ENCODE measurements at regions not wholly inside any gene's neighbourhood (a gene's known extent, or its start where the extent isn't known, plus 50 kb on each side); places are given as distances from the start of the nearest gene placed in this dataset.
"Not testable (repeated sequence)": the region's sequence is repeated elsewhere in the genome, so short reads cannot be mapped to it uniquely, and the experiment has no call there.

DNA sequence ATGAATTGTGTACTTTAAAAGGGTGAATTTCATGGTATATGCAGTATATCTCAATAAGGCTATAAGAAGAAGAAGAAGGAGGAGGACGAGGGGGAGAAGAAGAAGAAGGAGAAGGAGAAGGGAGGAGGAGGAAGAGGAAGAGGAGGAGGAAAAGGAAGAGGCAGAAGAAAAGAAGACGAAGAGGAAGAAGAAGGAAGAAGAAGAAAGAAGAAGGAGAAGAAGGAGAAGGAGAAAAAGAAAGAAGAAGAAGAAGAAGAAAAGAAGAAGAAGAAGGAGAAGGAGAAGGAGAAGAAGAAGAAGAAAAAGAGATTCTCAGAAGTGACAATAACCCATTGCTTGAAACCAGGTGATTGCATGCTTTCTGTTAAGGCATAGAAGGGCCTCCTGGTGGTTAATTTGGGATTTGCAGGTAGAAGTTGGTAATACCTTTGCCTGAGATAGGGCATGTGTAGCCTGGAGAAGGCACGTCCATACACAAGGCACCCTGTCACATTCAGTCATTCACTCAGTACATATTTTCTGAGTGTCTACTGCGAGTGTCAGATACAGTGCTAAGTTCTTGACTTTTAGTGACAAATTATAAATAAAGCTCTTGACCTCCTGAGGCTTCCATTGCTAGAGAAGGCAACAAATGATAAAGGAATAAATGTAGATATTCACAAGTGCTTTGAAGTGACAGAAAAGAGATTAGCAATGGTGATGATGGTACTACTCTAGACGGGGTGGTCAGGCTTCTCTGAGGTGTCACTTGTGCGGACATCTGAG, 231.3 kb downstream of the NPR3 start:
- Mint-ChIP-seq H3K9me3 (no peaks in the 10 kb centered on the region), H3K4me3 (no peak overlapping the region), H3K36me3 (ENCODE audit: low read depth) (no peaks in the 10 kb centered on the region), H3K27ac (no peak overlapping the region), H3K4me1 (ENCODE audit: low read depth) (no peaks in the 10 kb centered on the region), H3K27me3 (ENCODE audit: low read depth) (no peaks in the 10 kb centered on the region)

- H3K9me3 Mint-ChIP-seq, result no peaks in the 10 kb centered on the region
- no peaks in the 10 kb centered on the region for H3K4me1 Mint-ChIP-seq (ENCODE audit: low read depth)
- no peak overlapping the region for H3K27ac Mint-ChIP-seq
- H3K4me3 Mint-ChIP-seq, result no peak overlapping the region
- no peaks in the 10 kb centered on the region for H3K27me3 Mint-ChIP-seq (ENCODE audit: low read depth)
- H3K36me3 Mint-ChIP-seq (ENCODE audit: low read depth), result no peaks in the 10 kb centered on the region
Measured at GRCh38 chr5:32949286-32949970, 238.3 kb downstream of the NPR3 start.

DNA sequence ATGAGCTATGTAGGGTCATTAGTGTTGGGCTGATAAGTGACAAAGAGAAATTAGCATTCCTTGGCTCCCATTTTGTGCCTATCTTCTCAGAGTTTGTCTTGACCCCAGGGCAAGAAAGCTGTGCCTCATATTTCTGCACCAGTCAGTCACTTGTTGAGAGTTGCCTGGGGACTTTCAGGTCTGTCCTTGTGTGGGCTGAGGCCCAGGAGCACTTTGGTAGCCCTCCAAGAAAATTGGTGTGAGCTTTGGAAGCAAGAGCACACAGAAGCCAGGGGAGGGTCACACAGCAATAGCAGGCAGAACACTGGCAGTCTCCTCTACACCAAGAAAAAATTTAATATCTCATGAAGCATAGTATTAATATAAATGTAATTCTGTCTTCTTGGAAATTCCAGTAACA, 239.9 kb downstream of the NPR3 start:
- Mint-ChIP-seq H3K4me1 (ENCODE audit: low read depth) (no peaks in the 10 kb centered on the region), H3K27me3 (ENCODE audit: low read depth) (no peaks in the 10 kb centered on the region), H3K9me3 (no peaks in the 10 kb centered on the region), H3K36me3 (ENCODE audit: low read depth) (no peaks in the 10 kb centered on the region), H3K27ac (no peak overlapping the region), H3K4me3 (no peak overlapping the region)

DNA sequence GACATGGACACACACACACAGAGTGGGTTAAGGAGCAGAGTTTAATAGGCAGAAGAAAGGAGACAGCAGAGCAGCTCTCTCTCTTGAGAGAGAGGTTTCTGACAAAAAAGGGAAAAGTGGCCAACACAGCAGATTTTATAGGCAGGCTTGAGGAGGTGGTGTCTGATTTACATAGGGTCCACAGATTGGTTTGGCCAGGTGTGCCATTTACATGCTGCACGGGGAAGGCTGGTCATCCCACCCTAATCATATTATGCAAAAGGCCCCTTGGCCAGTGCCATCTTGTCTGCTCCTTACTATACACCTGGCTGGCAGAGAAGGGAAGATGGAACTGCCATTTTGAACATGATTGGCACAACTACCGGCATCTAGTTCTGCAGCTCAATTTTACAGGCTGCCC, 240.8 kb downstream of the NPR3 start:
- H3K4me3 Mint-ChIP-seq, result no peak overlapping the region
- H3K4me1 Mint-ChIP-seq (ENCODE audit: low read depth), result no peaks in the 10 kb centered on the region
- no peaks in the 10 kb centered on the region for H3K9me3 Mint-ChIP-seq
- no peak overlapping the region for H3K27ac Mint-ChIP-seq
- no peaks in the 10 kb centered on the region for H3K27me3 Mint-ChIP-seq (ENCODE audit: low read depth)
- no peaks in the 10 kb centered on the region for H3K36me3 Mint-ChIP-seq (ENCODE audit: low read depth)

DNA sequence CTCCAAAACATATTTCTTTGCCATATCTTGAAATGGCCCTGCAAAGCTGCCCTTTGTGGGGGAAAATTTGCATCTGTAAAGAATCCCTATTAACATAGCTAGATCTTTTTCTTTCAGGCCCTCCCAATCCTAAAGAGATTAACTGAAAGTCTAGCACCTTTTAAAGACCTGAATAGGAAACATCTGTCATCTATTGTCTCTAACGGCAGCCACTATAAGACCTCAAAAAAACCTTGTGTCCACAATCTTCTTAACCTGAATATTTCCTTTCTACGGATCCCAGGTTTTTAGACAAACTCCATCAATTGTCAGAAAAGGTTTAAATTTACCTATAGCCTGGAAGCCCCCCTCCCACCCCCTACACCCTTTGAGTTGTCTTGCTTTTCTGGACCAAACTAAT, 241.3 kb downstream of the NPR3 start:
- H3K4me3 Mint-ChIP-seq; H3K4me1 Mint-ChIP-seq (ENCODE audit: low read depth); H3K27me3 Mint-ChIP-seq (ENCODE audit: low read depth); H3K27ac Mint-ChIP-seq; H3K9me3 Mint-ChIP-seq; H3K36me3 Mint-ChIP-seq (ENCODE audit: low read depth): not testable (repeated sequence)

DNA sequence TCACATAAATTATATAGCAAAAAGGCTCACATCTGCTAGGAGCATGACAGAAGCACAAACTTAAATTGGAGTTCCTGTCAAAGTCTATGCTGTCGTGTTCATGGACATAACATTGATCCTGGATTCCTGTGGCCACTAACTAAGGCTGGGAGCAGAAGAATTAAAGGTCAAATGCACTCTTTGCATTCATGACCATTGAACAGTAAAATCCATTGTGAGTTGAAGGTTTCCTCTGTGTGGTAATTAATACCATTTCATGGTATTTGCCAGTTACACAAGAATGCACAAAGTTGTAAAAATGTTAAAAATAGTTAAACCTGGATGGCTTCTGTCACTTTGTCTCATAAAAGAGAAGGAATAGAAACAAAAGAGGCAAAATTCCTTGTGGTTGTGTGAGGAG, 242.6 kb downstream of the NPR3 start:
- Mint-ChIP-seq H3K4me3 (no peak overlapping the region), H3K9me3 (peaks cover 3% of the 10 kb centered on the region), H3K27ac (no peak overlapping the region), H3K36me3 (ENCODE audit: low read depth) (no peaks in the 10 kb centered on the region), H3K27me3 (ENCODE audit: low read depth) (no peaks in the 10 kb centered on the region), H3K4me1 (ENCODE audit: low read depth) (no peaks in the 10 kb centered on the region)

DNA sequence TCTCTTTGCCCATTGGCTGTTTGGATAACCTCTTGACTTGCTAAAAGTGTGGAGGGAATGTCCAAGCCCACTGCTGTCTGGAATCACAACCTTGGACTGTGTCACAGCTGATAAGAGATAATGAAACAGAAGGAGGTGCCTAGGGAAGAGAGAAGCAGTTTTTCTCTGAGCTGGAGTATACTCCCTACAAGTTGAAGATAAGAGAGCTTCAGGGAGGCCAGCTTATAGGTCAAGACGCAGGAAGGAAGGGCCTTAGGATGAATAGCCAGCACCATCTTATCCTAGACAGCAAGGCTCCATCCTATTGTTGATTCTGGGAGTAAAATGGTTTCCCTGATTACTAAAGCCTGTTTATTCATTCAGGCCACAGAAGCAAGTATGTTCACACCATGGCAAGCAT, 244.7 kb downstream of the NPR3 start:
- peaks cover 3% of the 10 kb centered on the region for H3K9me3 Mint-ChIP-seq
- no peaks in the 10 kb centered on the region for H3K36me3 Mint-ChIP-seq (ENCODE audit: low read depth)
- no peaks in the 10 kb centered on the region for H3K4me1 Mint-ChIP-seq (ENCODE audit: low read depth)
- H3K4me3 Mint-ChIP-seq, result no peak overlapping the region
- H3K27me3 Mint-ChIP-seq (ENCODE audit: low read depth), result no peaks in the 10 kb centered on the region
- H3K27ac Mint-ChIP-seq, result no peak overlapping the region

- Mint-ChIP-seq H3K36me3 (ENCODE audit: low read depth) (no peaks in the 10 kb centered on the region), H3K4me1 (ENCODE audit: low read depth) (no peaks in the 10 kb centered on the region), H3K27me3 (ENCODE audit: low read depth) (no peaks in the 10 kb centered on the region), H3K9me3 (peaks cover 3% of the 10 kb centered on the region), H3K4me3 (no peak overlapping the region), H3K27ac (no peak overlapping the region)
Measured at GRCh38 chr5:32960340-32961058, 249.4 kb downstream of the NPR3 start.

GRCh38 chr5:32961059-32961415, 249.9 kb downstream of the NPR3 start:
- H3K36me3 Mint-ChIP-seq (ENCODE audit: low read depth), result no peaks in the 10 kb centered on the region
- H3K27me3 Mint-ChIP-seq (ENCODE audit: low read depth), result no peaks in the 10 kb centered on the region
- peaks cover 3% of the 10 kb centered on the region for H3K9me3 Mint-ChIP-seq
- no peak overlapping the region for H3K27ac Mint-ChIP-seq
- H3K4me1 Mint-ChIP-seq (ENCODE audit: low read depth), result no peaks in the 10 kb centered on the region
- no peak overlapping the region for H3K4me3 Mint-ChIP-seq

- Mint-ChIP-seq H3K9me3 (no peaks in the 10 kb centered on the region), H3K4me1 (ENCODE audit: low read depth) (no peaks in the 10 kb centered on the region), H3K36me3 (ENCODE audit: low read depth) (no peaks in the 10 kb centered on the region), H3K27ac (no peak overlapping the region), H3K27me3 (ENCODE audit: low read depth) (no peaks in the 10 kb centered on the region), H3K4me3 (no peak overlapping the region)
Measured at GRCh38 chr5:32964261-32964660, 253.1 kb downstream of the NPR3 start.

GRCh38 chr5:32973646-32974045, 262.5 kb downstream of the NPR3 start:
- Mint-ChIP-seq H3K9me3 (peaks cover 4% of the 10 kb centered on the region), H3K27me3 (ENCODE audit: low read depth) (no peaks in the 10 kb centered on the region), H3K4me3 (no peak overlapping the region), H3K4me1 (ENCODE audit: low read depth) (no peaks in the 10 kb centered on the region), H3K27ac (no peak overlapping the region), H3K36me3 (ENCODE audit: low read depth) (no peaks in the 10 kb centered on the region)

GRCh38 chr5:32975656-32976375, 264.7 kb downstream of the NPR3 start:
- Mint-ChIP-seq H3K9me3 (peaks cover 4% of the 10 kb centered on the region), H3K27me3 (ENCODE audit: low read depth) (no peaks in the 10 kb centered on the region), H3K36me3 (ENCODE audit: low read depth) (no peaks in the 10 kb centered on the region), H3K4me1 (ENCODE audit: low read depth) (no peaks in the 10 kb centered on the region), H3K27ac (no peak overlapping the region), H3K4me3 (no peak overlapping the region)

DNA sequence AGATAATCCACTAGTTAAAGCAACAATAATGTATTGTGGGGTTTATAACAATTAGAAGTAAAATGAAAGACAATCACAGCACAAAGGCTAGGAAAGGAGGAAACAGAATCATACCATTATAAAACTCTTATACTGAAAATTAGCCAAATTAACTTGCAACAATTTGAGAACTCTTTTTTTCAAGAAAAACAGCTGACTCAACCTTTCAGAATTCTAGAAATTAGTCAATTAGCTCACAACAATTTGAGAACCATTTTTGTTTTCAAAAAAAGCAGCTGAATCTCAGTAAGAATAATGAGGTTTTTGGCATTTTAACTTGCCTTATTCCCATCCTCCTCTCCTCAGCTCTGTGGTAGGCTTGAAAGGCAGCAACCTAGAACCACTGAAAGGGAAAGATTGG, 269.9 kb downstream of the NPR3 start:
- H3K9me3 Mint-ChIP-seq, result peaks cover 17% of the 10 kb centered on the region

GRCh38 chr5:32984851-32985610, 273.9 kb downstream of the NPR3 start:
- peaks cover 16% of the 10 kb centered on the region for H3K9me3 Mint-ChIP-seq
- H3K27ac Mint-ChIP-seq, result no peak overlapping the region
- H3K4me1 Mint-ChIP-seq (ENCODE audit: low read depth), result no peaks in the 10 kb centered on the region
- H3K27me3 Mint-ChIP-seq (ENCODE audit: low read depth), result no peaks in the 10 kb centered on the region
- H3K36me3 Mint-ChIP-seq (ENCODE audit: low read depth), result no peaks in the 10 kb centered on the region
- no peak overlapping the region for H3K4me3 Mint-ChIP-seq

More for the DNA sequence above, 269.9 kb downstream of the NPR3 start:
- Mint-ChIP-seq H3K4me3 (no peak overlapping the region), H3K4me1 (ENCODE audit: low read depth) (no peaks in the 10 kb centered on the region), H3K27ac (no peak overlapping the region), H3K27me3 (ENCODE audit: low read depth) (no peaks in the 10 kb centered on the region), H3K36me3 (ENCODE audit: low read depth) (no peaks in the 10 kb centered on the region)

Measured in T-helper 1 cell treated with Interleukin-12 subunit alpha and Interleukin-12 subunit beta and Interleukin-4 antibody, amounts not matched to agents 30 μg/mL and 1 μg/mL, for 36 hours (primary cell).